ENCODE measurements at regions not wholly inside any gene's neighbourhood (a gene's known extent, or its start where the extent isn't known, plus 50 kb on each side); places are given as distances from the start of the nearest gene placed in this dataset.

GRCh38 chr18:76589866-76590265 is 94.8 kb upstream of the ZNF516 start:
- Histone ChIP-seq H3K4me1 (ENCODE audit: control insufficient read depth in 1 of 2, insufficient read depth in 1 of 2, low read depth in 1 of 2, low read length in 1 of 2) (peaks cover 52 to 55% of the 10 kb centered on the region in 2 experiments), H3K27me3 (no peaks in the 10 kb centered on the region), H3K27ac (peak overlapping the region; percentile 71), H3K36me3 (no peaks in the 10 kb centered on the region), H3K4me3 (ENCODE audit: low read depth in 1 of 2, low read length in 1 of 2) (peak overlapping the region in 1 of 2 experiments; percentile 25), H3K9me3 (no peaks in the 10 kb centered on the region)
- TF ChIP-seq, protein P1, sequence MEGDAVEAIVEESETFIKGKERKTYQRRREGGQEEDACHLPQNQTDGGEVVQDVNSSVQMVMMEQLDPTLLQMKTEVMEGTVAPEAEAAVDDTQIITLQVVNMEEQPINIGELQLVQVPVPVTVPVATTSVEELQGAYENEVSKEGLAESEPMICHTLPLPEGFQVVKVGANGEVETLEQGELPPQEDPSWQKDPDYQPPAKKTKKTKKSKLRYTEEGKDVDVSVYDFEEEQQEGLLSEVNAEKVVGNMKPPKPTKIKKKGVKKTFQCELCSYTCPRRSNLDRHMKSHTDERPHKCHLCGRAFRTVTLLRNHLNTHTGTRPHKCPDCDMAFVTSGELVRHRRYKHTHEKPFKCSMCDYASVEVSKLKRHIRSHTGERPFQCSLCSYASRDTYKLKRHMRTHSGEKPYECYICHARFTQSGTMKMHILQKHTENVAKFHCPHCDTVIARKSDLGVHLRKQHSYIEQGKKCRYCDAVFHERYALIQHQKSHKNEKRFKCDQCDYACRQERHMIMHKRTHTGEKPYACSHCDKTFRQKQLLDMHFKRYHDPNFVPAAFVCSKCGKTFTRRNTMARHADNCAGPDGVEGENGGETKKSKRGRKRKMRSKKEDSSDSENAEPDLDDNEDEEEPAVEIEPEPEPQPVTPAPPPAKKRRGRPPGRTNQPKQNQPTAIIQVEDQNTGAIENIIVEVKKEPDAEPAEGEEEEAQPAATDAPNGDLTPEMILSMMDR (IDR thresholded peaks at IDR 0.05) = no peak

DNA sequence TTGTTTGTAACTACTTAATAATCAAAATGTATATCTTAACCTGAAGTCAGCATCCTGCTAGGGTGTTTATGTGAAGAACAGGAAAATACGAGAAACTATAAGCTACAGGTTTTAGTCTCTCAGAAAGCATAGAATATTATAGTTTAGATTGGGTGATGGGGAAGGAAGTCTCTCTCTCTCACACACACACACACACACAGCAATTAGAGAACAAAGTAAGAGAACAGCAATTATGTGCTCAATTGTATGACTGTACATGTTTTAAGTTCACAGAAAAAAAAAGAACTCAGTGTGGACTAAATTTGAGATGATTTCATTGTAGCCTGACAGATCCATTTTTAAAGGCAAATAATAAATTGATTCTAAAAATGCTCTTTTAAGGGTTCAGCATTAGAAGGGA is 94.3 kb upstream of the ZNF516 start:
- no peaks in the 10 kb centered on the region for H3K9me3 ChIP-seq
- H3K4me1 ChIP-seq (ENCODE audit: control insufficient read depth in 1 of 2, insufficient read depth in 1 of 2, low read depth in 1 of 2, low read length in 1 of 2) = peaks cover 51 to 54% of the 10 kb centered on the region in 2 experiments
- H3K27ac ChIP-seq = peak overlapping the region; percentile 71
- TF ChIP-seq, protein P1 (IDR thresholded peaks at IDR 0.05) = no peak
- no peaks in the 10 kb centered on the region for H3K36me3 ChIP-seq
- peak overlapping the region; percentile 25 to 52 for H3K4me3 ChIP-seq (ENCODE audit: low read depth in 1 of 2, low read length in 1 of 2)
- H3K27me3 ChIP-seq = no peaks in the 10 kb centered on the region

DNA sequence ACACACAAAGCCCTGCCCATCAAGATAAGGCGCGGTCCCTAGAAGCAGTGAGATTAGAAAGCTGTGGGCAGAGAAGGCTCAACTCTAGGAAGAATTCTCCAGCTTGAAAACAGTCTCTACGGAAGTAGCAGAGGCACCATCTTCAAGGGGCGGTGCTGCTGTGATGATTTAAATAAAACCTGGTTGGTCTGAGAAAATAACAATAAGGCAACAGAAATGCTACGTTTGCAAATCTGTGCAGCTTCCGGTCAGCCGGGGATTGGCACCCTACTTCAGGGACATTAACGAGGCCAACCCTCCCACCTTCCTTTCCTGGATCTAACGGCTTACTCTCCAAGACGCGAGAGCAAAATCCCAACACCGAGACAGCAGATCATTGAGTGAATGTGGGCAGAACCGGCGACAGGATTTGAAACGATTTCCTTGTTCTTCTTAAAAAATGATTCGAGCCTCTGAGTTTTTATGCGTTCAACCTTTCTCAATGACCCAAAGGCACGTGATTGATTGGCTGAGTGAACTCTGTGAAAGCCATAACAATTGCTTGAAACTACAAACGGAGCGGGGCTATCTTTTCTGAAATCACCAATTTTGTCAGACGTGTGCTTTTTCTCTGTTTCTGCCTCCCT is 93.7 kb upstream of the ZNF516 start:
- TF ChIP-seq, protein P1 (IDR thresholded peaks at IDR 0.05) = no peak
- Histone ChIP-seq H3K4me1 (ENCODE audit: control insufficient read depth in 1 of 2, insufficient read depth in 1 of 2, low read depth in 1 of 2, low read length in 1 of 2) (peaks cover 45 to 48% of the 10 kb centered on the region in 2 experiments), H3K27me3 (no peaks in the 10 kb centered on the region), H3K9me3 (no peaks in the 10 kb centered on the region), H3K4me3 (ENCODE audit: low read depth in 1 of 2, low read length in 1 of 2) (peak overlapping the region; percentile 25 to 52), H3K27ac (peak overlapping the region; percentile 71), H3K36me3 (no peaks in the 10 kb centered on the region)

DNA sequence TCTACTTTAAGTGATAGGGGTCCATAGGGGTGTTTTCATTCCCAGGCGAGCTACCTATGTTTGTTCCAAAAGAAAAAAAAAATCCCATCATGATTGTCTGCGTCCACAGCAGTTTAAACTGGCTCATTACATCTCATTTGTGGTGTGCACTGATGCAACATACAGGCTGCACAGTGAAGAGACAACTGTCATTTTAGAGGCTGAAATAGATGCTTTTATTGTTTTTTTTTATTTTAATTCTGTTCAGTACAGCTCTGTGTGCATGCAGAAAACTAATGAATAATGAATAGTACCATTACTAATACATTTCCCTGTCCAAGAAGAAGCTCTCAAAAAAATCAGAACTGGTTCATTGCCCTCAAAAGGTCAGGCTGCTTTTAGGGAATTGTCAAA is 92.8 kb upstream of the ZNF516 start:
- no peaks in the 10 kb centered on the region for H3K36me3 ChIP-seq
- TF ChIP-seq, protein P1 (IDR thresholded peaks at IDR 0.05) = no peak
- H3K27ac ChIP-seq = no peak overlapping the region
- H3K4me3 ChIP-seq (ENCODE audit: low read depth in 1 of 2, low read length in 1 of 2) = no peak overlapping the region
- no peaks in the 10 kb centered on the region for H3K27me3 ChIP-seq
- peaks cover 38 to 39% of the 10 kb centered on the region in 2 experiments for H3K4me1 ChIP-seq (ENCODE audit: control insufficient read depth in 1 of 2, insufficient read depth in 1 of 2, low read depth in 1 of 2, low read length in 1 of 2)
- H3K9me3 ChIP-seq = no peaks in the 10 kb centered on the region

DNA sequence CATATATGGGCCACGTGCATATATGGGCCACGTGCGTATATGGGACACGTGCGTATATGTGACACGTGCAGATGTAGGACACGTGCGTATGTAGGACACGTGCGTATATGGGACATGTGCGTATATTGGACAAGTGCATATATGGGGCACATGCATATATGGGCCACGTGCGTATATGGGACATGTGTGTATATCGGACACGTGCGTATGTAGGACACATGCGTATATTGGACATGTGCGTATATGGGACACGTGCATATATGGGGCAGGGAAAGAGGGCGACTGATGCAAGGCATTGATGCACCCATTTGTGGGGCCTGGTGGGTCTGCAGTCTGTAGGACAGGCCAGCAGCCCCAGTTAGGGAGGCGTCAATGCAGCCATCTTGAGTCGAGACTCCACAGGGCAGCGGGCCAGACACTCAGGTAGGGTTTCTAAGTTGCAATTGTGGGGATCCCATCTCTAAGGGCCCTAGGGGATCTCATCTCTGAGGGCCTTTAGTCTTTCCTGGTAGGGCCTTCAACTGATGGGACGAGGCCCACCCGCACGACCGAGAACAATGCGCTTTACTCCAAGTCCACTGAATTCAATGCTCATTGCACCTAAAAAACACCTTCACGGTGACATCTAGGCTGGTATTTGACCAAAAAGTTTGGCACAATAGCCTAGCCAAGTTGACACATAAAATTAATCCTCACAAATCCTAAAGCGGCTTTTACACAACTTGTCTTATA is 92.3 kb upstream of the ZNF516 start:
- H3K4me3 ChIP-seq (ENCODE audit: low read depth in 1 of 2, low read length in 1 of 2) = no peak overlapping the region
- no peak overlapping the region for H3K27ac ChIP-seq
- H3K9me3 ChIP-seq = no peaks in the 10 kb centered on the region
- peaks cover 38 to 39% of the 10 kb centered on the region in 2 experiments for H3K4me1 ChIP-seq (ENCODE audit: control insufficient read depth in 1 of 2, insufficient read depth in 1 of 2, low read depth in 1 of 2, low read length in 1 of 2)
- no peaks in the 10 kb centered on the region for H3K27me3 ChIP-seq
- TF ChIP-seq, protein P1 (IDR thresholded peaks at IDR 0.05) = no peak
- no peaks in the 10 kb centered on the region for H3K36me3 ChIP-seq
